HEK293T (cell line): ENCODE measurements at regions not wholly inside any gene's neighbourhood (a gene's known extent, or its start where the extent isn't known, plus 50 kb on each side); places are given as distances from the start of the nearest gene placed in this dataset.

Experiments
- CTCF ChIA-PET: fragments of 350-600 bp; formaldehyde crosslinking; extraction: SDS; loops from one replicate; lab custom pipeline; 2021; ENCODE audit warnings: antibody characterized with exemption, inconsistent platforms; lab: Yijun Ruan, JAX
- POLR2A ChIA-PET: fragments of 350-600 bp; formaldehyde crosslinking; extraction: SDS; loops from one replicate; lab custom pipeline; 2020; ENCODE audit warnings: antibody characterized with exemption, inconsistent platforms; lab: Yijun Ruan, JAX
- DNase-seq: peaks from one replicate; pipeline ENCODE4 v3.0.0; 2012; ENCODE audit warnings: mixed read lengths; ENCODE audit errors: extremely low spot score
- ARNT ChIP-seq: fragments of 450-650 bp; IDR thresholded peaks from 2 replicates; pipeline ENCODE4 v1.6.1; 2017; ENCODE audit warnings: mild to moderate bottlenecking
- BHLHE40 ChIP-seq: fragments of 450-650 bp; IDR thresholded peaks from 2 replicates; pipeline ENCODE4 v1.6.1; 2016; ENCODE audit warnings: mild to moderate bottlenecking, moderate library complexity, borderline replicate concordance
- CTBP1 ChIP-seq: fragments of 450-650 bp; IDR thresholded peaks from 2 replicates; pipeline ENCODE4 v1.6.1; 2016; ENCODE audit warnings: borderline replicate concordance
- ELF4 ChIP-seq: fragments of 450-650 bp; IDR thresholded peaks from 2 replicates; pipeline ENCODE4 v1.6.1; 2017; ENCODE audit warnings: antibody characterized with exemption
- FOXA1 ChIP-seq: fragments of 450-650 bp; IDR thresholded peaks from 2 replicates; pipeline ENCODE4 v1.6.1; 2016; ENCODE audit warnings: mild to moderate bottlenecking
- FOXK2 ChIP-seq: fragments of 450-650 bp; IDR thresholded peaks from 2 replicates; pipeline ENCODE4 v1.6.1; 2016; ENCODE audit warnings: mild to moderate bottlenecking
- FOXM1 ChIP-seq: fragments of 450-650 bp; IDR thresholded peaks from 2 replicates; pipeline ENCODE4 v1.6.1; 2017; ENCODE audit warnings: mild to moderate bottlenecking, borderline replicate concordance
- HDGF ChIP-seq: fragments of 450-650 bp; IDR thresholded peaks from 2 replicates; pipeline ENCODE4 v1.6.1; 2017; ENCODE audit warnings: antibody characterized with exemption, borderline replicate concordance
- L3MBTL2 ChIP-seq: fragments of 450-650 bp; conservative IDR thresholded peaks from 2 replicates; pipeline ENCODE4 v1.6.1; 2016; ENCODE audit warnings: mild to moderate bottlenecking
- LEF1 ChIP-seq: fragments of 450-650 bp; IDR thresholded peaks from 2 replicates; pipeline ENCODE4 v1.6.1; 2017; ENCODE audit warnings: mild to moderate bottlenecking, borderline replicate concordance
- NFRKB ChIP-seq: fragments of 450-650 bp; IDR thresholded peaks from 2 replicates; pipeline ENCODE4 v1.6.1; 2016; ENCODE audit warnings: mild to moderate bottlenecking, moderate library complexity
- SP1 ChIP-seq: fragments of 450-650 bp; IDR thresholded peaks from 2 replicates; pipeline ENCODE4 v1.6.1; 2017
- SUZ12 ChIP-seq: fragments of 450-650 bp; IDR thresholded peaks from 2 replicates; pipeline ENCODE4 v1.6.1; 2016; ENCODE audit warnings: mild to moderate bottlenecking
- TARDBP ChIP-seq: fragments of 450-650 bp; IDR thresholded peaks from 2 replicates; pipeline ENCODE4 v1.6.1; 2016
- ZNF384 ChIP-seq: fragments of 450-650 bp; IDR thresholded peaks from 2 replicates; pipeline ENCODE4 v1.6.1; 2016
- TF ChIP-seq, protein P1 (sequence below): fragments of 450-650 bp; IDR thresholded peaks from 2 replicates; pipeline ENCODE4 v1.6.1; 2016

DNA sequence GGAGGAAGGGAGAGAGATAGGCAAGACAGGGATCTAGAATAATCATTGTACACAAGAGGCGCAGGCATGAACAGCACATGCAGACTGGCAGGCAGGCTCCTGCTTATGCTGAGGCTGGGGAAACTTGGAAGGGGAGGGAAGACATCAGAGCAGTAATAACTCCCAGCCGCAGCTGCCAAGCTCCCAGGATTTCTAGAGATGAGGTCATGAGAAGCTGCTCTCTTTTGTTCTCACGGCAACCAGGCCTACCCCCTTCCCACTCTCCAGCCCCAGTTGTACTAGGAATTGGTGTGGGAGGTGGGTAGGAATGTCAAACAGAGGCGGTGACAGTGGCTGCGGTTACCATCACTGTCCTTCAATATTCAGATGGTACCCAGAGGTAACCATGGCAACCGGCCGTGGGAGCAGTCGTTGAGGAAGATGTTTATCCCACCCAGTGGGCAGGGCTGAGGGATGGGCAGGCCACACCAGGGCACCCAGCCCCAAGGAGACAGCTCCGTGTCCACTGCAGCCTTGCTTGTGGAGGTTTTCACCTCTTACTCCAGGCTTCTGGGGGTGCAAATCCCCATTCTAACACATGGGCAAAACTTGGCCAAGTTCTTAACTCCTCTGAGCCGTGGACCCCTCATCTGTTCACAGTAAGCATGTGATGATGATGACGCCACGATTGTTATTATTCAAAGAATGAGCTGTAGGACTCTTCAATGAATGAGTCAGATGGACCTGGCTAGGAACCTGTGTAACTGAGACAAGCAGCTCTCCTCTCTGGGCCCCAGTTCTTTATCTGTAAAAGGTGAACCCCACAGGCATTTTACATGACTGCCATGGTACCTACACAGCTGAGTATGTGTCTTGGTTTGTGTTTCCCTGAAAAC lies 360.8 kb upstream of the PROK2 start:
- POLR2A ChIA-PET = interaction anchor here (0.7 kb wide), 1 partner anchor 17 kb away, joined by 3 read pairs; no protein-coding TSS in a partner anchor
- CTCF ChIA-PET = no interaction called here
- DNase-seq = no peak
- TF ChIP-seq FOXM1 = no peak
- no peak for TF ChIP-seq TARDBP
- no peak for TF ChIP-seq LEF1
- no peak for TF ChIP-seq SP1
- TF ChIP-seq HDGF = no peak
- TF ChIP-seq FOXK2 = no peak

DNA sequence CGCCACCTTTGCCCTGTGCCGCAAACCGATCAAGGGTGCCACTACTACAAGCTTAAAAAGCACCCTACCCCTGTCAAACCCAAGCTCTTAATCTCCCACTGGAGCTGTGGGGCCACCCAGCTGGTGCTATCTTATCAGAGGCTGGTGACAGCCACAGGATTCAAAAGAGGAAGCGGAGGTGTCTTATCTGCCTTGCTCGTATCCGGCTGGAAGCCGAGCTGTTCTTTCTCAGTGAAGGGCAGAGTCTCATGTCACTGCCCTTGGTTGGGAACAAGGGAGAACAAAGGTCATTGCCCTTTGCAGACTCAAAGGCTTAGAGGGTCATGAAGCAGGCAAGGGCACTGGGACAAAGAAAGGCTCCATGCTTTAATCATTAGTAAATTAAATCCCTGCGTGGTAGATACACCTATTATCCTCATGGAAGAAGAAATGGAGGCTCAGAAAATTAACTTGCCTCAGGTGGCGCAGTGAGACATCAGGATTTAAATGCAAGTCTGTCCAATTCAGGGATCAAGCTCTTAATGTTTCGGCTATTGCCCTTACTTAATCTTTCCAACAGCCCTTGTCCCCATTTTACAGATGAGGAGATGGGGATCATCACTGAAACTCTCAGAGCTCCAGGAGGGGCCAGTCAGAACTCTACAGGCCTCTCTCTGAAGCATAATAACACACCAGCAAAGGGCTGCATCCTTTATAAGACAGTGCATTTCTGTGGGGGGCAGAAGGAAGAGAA lies 360.0 kb upstream of the PROK2 start:
- CTCF ChIA-PET = no interaction called here
- DNase-seq = no peak
- POLR2A ChIA-PET = no interaction called here
- TF ChIP-seq HDGF (no peak), ARNT (no peak), LEF1 (no peak), ZNF384 (no peak), FOXA1 (no peak), FOXM1 (no peak), CTBP1 (no peak)
- TF ChIP-seq, protein P1, sequence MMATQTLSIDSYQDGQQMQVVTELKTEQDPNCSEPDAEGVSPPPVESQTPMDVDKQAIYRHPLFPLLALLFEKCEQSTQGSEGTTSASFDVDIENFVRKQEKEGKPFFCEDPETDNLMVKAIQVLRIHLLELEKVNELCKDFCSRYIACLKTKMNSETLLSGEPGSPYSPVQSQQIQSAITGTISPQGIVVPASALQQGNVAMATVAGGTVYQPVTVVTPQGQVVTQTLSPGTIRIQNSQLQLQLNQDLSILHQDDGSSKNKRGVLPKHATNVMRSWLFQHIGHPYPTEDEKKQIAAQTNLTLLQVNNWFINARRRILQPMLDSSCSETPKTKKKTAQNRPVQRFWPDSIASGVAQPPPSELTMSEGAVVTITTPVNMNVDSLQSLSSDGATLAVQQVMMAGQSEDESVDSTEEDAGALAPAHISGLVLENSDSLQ = no peak

DNA sequence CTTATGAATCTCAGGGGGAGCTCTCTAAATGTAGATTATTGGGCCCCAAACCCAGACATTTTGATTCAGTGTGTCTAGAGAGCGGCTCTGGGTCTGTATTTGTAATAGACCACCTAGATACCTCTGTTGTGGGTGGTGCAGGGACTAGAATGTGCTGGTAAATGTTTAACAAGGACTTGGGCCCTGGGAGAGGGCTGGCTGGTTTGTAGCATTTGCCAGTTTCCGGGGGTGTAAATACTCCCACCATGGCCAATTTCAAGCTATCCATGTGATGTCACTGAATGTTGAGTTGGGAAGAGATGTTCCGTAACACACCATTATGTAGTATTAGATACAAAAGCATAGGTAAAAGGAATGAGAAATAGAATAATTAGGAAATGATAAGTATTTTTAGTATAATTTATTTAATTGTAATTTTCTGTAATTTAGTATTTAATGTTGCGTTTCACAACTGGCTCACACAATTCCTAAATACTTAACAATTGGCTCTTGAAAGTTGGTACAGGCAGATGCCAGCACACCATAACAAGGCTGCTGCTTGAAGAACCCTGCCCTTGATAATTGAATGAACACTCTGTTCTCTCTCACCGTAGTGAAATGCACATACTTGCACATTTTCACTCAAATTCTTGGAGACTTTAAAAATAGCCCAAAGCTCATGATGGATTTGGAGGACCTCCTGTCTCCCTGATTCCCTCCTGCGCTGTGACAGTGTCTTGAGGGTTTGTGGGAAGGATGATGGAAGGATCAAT lies 359.2 kb upstream of the PROK2 start:
- CTCF ChIA-PET = no interaction called here
- DNase-seq = no peak
- POLR2A ChIA-PET = no interaction called here
- TF ChIP-seq NFRKB = no peak
- TF ChIP-seq HDGF = no peak
- no peak for TF ChIP-seq FOXK2
- no peak for TF ChIP-seq LEF1
- TF ChIP-seq, protein P1 = no peak
- no peak for TF ChIP-seq ARNT
- TF ChIP-seq SP1 = no peak
- no peak for TF ChIP-seq BHLHE40
- TF ChIP-seq CTBP1 = no peak
- no peak for TF ChIP-seq TARDBP

DNA sequence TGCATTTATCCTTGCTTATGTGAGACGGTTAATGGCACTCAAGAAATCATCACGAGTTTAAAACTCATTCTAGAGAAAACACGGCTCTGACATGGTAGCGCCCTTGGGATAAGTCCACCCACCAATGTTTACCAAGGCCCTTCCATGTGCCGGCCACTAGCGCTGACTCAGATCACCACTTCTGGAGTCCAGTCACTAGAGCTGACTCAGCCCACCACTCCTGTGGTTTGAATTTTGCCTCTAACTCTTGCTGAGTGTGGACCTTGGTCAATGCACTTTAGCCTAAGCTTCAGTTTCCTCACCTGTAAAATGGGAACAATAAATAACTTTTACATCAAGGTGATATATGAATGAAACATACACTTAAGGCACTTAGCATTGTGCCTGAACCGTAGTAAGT lies 358.4 kb upstream of the PROK2 start:
- no peak for DNase-seq
- ChIA-PET POLR2A (no interaction called here), CTCF (no interaction called here)
- TF ChIP-seq ELF4 (no peak), FOXA1 (no peak), HDGF (no peak), FOXM1 (no peak), LEF1 (no peak), TARDBP (no peak)
- TF ChIP-seq, protein P1 = no peak

DNA sequence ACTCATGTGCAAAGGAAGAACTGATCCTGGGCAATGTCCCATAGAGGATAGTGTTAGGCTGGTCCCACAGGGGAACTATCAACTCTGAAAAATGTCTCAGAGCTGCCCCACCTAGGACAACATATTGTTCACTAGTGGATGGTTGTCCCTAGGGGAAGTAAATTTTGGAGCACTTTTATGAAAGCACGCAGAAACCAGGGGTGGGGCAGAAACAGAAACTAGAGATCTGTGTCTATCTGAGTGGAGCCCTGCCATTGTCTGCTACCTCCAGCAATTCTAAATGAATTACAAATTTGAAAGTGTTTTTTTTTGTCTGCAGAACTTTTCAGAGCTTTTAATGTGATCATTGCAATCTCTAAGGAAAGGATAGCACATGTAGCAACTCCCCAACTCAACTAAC lies 357.1 kb upstream of the PROK2 start:
- no peak for DNase-seq
- ChIA-PET CTCF (no interaction called here), POLR2A (no interaction called here)
- TF ChIP-seq ZNF384 (no peak), FOXM1 (no peak), NFRKB (no peak), HDGF (no peak), TARDBP (no peak), SP1 (no peak), BHLHE40 (no peak), FOXK2 (no peak), LEF1 (no peak), FOXA1 (no peak), SUZ12 (no peak), L3MBTL2 (no peak), ARNT (no peak)
- TF ChIP-seq, protein P1 = no peak
